Glomerular visceral epithelial cell (primary cell): ENCODE measurements at regions not wholly inside any gene's neighbourhood (a gene's known extent, or its start where the extent isn't known, plus 50 kb on each side); places are given as distances from the start of the nearest gene placed in this dataset.
A peak's percentile ranks its signal among the peaks of the same experiment; 100 is the strongest.

Experiments used
- DNase-seq: peaks from one replicate; pipeline ENCODE4 v3.0.0-alpha.2; 2016; ENCODE audit errors: extremely low spot score

GRCh38 chr3:14590569-14590968, 50.4 kb upstream of the GRIP2 start:
- no peak for DNase-seq

DNA sequence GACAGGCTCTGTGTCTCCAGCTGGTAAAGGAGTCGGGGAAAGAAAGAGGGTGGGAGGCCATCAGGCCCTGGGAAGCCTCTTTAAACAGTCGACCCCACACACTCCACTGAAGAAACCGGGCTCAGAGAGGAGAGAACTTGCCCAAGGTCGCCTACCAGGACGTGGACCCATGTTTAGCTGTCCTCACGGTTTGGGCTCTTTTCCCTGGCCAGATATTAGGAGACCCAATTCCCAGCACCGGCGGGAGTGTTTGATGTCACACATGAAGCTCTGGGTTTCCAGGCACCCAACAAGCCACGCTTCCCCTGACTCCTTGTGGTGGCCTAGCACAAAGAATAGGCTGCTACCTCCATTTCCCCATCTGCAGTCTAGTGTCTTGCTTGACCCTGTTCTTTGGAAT, 52.2 kb upstream of the GRIP2 start:
- no peak for DNase-seq

GRCh38 chr3:14592836-14593235, 52.7 kb upstream of the GRIP2 start:
- no peak for DNase-seq

- DNase-seq, result no peak
Measured at GRCh38 chr3:14594234-14594633, 54.1 kb upstream of the GRIP2 start.

DNA sequence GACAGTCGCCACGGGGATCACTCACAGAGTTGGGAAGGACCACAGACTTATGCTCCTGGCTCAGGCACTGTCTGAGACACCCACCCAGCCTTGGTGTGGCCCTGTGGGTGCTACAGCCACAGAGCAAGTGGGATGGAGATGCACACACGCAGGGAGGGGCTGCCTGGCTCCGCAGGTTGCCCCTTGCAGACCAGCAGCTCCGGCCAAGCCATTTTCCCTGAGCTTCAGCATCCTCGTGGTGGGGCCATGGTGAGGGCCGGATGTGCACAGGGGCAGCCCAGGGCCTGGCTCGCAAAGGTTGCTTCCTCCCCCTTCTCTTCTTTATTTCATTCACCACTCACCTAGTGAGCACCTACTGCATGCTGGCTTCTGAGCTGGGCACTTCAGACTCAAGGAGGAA, 55.4 kb upstream of the GRIP2 start:
- DNase-seq, result no peak

GRCh38 chr3:14597266-14597665, 54.3 kb upstream of the CCDC174 start:
- no peak for DNase-seq

- peak; percentile 20 for DNase-seq
Measured at GRCh38 chr3:14598143-14598569, 53.4 kb upstream of the CCDC174 start.

GRCh38 chr3:14599488-14599887, 52.1 kb upstream of the CCDC174 start:
- DNase-seq, result no peak

DNA sequence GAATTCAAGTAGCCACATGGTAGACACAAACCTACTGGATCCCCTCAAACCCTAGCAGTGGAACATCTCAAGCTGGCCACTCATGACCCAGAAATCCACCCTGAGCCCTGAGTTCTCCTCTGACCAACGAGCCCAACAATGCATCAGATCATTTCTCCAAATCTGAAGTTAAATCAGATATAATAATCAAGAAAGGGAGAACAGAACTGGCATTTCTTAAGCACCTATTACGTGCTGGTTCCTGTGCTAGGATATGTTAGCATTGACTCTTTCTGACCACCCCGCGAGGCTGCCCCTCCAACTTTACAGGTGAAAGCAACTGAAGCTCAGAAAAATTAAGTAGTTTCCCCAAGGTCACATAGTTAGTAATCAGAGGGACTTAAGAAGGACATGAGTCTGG, 51.5 kb upstream of the CCDC174 start:
- no peak for DNase-seq

DNA sequence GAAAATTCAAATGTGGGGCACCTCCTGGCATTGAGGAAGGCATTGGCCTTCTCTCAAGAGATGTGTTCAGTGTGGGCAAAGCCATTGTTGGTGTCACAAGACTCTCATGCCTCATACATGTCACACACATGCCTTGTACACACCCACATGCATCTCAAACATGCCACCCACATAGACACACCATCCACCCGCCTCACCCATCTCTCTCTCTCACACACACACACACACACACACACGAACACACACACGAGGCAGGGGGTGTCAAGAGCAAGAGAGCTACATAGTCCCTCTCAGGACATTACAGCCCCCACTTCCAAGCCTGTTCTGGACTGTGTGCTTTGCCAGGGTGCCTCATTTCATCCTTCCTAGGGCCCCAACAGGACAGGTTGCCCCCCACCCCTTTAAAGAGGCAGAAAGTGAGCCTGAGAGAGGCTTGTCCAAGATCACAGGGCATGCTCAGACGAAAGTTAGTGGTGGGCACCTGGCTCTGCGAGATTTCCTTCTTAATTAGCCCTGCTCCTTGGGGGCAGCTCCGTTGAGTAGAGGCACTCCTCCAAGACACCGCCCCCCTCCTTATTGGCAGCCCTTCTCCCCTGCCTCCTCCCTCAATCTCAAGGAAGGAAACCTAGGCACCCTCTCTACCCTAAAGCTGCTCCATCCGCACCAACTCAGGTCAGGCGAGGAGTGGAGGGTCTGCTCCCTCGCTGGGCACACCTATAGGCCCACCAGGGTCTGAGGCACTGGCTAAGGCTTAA, 50.5 kb upstream of the CCDC174 start:
- no peak for DNase-seq

GRCh38 chr3:14601692-14602005, 49.9 kb upstream of the CCDC174 start:
- no peak for DNase-seq
